Body of pancreas (tissue), 4 donors: ENCODE measurements at regions not wholly inside any gene's neighbourhood (a gene's known extent, or its start where the extent isn't known, plus 50 kb on each side); places are given as distances from the start of the nearest gene placed in this dataset.

Experiments used
- ATAC-seq: fragments of 150-250 bp; one replicate; pipeline ENCODE4 v1.9.1; 2016
- DNase-seq, 4 donors: peaks; one replicate each; pipeline ENCODE4 v3.0.0-alpha.2; 2019
- H3K27ac ChIP-seq, 4 donors: fragments of 200-600 bp; sonication (generic); 1 replicate in 3 of 4; 2 replicates in 1 of 4; pipeline versions ENCODE4 v1.5.1 to v1.6.1; 2016 to 2019; ENCODE audit warnings: mild to moderate bottlenecking in 1 of 4, mixed read lengths in 1 of 4, moderate library complexity in 1 of 4
- H3K27me3 ChIP-seq, 2 donors: fragments of 200-600 bp; sonication (generic); one replicate each; pipeline ENCODE4 v1.6.0; 2016; ENCODE audit warnings: mild to moderate bottlenecking in 1 of 2
- H3K36me3 ChIP-seq, 2 donors: fragments of 200-600 bp; sonication (generic); replicated peaks in 1 of 2; 2 replicates each; pipeline ENCODE4 v1.5.1; 2016; ENCODE audit warnings: low read depth in 2 of 2; ENCODE audit not compliant: insufficient read depth in 1 of 2
- H3K4me1 ChIP-seq: fragments of 200-600 bp; sonication (generic); one replicate; pipeline ENCODE4 v1.6.0; 2016
- H3K4me3 ChIP-seq, 2 donors: fragments of 200-600 bp; sonication (generic); 1 replicate in 1 of 2; 2 replicates in 1 of 2; pipeline ENCODE4 v1.5.1; 2016 to 2019
- H3K9me3 ChIP-seq, 3 donors: fragments of 200-600 bp; sonication (generic); 1 replicate in 2 of 3; 2 replicates in 1 of 3; pipeline ENCODE4 v1.5.1; 2016
- POLR2A ChIP-seq, 3 donors: fragments of 450-650 bp; IDR thresholded peaks; one replicate each; pipeline ENCODE4 v1.6.1; 2016; ENCODE audit warnings: antibody characterized with exemption in 3 of 3, mild to moderate bottlenecking in 2 of 3
- WGBS, 2 donors: methylation state at CpG; one replicate each; pipeline ENCODE4 v1.1.5; 2017; 5-methylcytosine and 5-hydroxymethylcytosine counted together
- intact Hi-C: fragments of 100-400 bp; cut with DNase I; formaldehyde crosslinking; loops from one replicate; pipeline ENCODE4 v1.15.1; 2023
- TF ChIP-seq, protein P1 (sequence below), 7 experiments: fragments of 450-650 bp in 4 of 7; fragments of 200-600 bp in 3 of 7; sonication (generic) in 3 of 7; IDR thresholded peaks; one replicate each; pipeline ENCODE4 v1.5.1; 2016 to 2019; ENCODE audit warnings: antibody characterized with exemption in 7 of 7

DNA sequence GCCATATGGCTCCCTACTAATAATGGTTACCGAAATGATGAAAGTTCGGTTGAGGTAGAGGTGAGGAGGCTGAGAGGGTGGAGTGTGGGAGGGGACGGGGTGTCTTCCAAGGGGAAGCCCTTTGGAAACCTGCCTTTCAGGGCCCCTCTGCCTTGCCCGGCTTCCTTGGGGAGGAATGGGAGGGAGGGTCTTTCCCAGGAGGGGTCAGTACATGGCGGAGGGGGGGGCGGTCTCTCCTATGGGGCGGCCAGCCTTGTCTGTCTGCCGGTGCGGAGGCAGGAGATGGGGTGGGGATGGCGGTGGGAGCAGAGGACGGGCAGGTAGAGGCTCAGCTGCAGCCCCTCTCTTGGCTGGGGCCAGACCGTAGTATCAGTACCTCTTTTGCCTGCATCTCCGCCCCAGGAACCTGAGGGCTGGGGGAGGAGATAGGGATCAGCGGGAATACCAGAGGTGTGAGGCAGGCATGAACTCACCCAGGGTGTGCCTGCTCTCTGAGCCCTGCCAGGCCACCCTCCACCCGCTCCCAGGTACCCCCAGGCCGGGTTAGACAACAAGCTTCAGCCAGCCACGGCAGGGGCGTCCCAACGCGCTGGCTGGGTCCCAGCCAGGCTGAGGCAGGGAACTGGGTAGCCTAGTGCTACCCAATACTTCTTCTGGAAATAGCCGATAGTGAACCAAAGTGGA lies 79.4 kb upstream of the POU3F1 start:
- H3K27me3 ChIP-seq = no peaks in the 10 kb centered on the region
- no peaks in the 10 kb centered on the region for H3K36me3 ChIP-seq
- H3K27ac ChIP-seq = no peak overlapping the region
- DNase-seq (no peak), ATAC-seq (no peak)
- TF ChIP-seq POLR2A (IDR thresholded peaks at IDR 0.05) = no peak
- TF ChIP-seq, protein P1, sequence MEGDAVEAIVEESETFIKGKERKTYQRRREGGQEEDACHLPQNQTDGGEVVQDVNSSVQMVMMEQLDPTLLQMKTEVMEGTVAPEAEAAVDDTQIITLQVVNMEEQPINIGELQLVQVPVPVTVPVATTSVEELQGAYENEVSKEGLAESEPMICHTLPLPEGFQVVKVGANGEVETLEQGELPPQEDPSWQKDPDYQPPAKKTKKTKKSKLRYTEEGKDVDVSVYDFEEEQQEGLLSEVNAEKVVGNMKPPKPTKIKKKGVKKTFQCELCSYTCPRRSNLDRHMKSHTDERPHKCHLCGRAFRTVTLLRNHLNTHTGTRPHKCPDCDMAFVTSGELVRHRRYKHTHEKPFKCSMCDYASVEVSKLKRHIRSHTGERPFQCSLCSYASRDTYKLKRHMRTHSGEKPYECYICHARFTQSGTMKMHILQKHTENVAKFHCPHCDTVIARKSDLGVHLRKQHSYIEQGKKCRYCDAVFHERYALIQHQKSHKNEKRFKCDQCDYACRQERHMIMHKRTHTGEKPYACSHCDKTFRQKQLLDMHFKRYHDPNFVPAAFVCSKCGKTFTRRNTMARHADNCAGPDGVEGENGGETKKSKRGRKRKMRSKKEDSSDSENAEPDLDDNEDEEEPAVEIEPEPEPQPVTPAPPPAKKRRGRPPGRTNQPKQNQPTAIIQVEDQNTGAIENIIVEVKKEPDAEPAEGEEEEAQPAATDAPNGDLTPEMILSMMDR (IDR thresholded peaks at IDR 0.05) = no peak
- H3K4me1 ChIP-seq = no peaks in the 10 kb centered on the region
- H3K4me3 ChIP-seq = no peak overlapping the region
- 67 to 80% methylated on average over 18 to 20 of the region's 21 CpGs for WGBS, 2 donors
- intact Hi-C loops = no loop called here
- H3K9me3 ChIP-seq = no peaks in the 10 kb centered on the region

- ATAC-seq (no peak), DNase-seq (no peak)
- intact Hi-C loops = no loop called here
- Histone ChIP-seq H3K27ac (no peak overlapping the region), H3K36me3 (no peaks in the 10 kb centered on the region), H3K27me3 (no peaks in the 10 kb centered on the region), H3K4me3 (no peak overlapping the region), H3K4me1 (no peaks in the 10 kb centered on the region), H3K9me3 (no peaks in the 10 kb centered on the region)
- TF ChIP-seq, protein P1 (IDR thresholded peaks at IDR 0.05) = no peak
- TF ChIP-seq POLR2A (IDR thresholded peaks at IDR 0.05) = no peak
- WGBS, 2 donors = 81 to 85% methylated on average over 5 of the region's 5 CpGs
These were observed 78.4 kb upstream of the POU3F1 start for GRCh38 chr1:38125016-38125415.

- intact Hi-C loops = no loop called here
- no peak overlapping the region for H3K4me3 ChIP-seq
- ATAC-seq (no peak), DNase-seq (no peak)
- H3K36me3 ChIP-seq = no peaks in the 10 kb centered on the region
- no peak for TF ChIP-seq POLR2A (IDR thresholded peaks at IDR 0.05)
- TF ChIP-seq, protein P1 (IDR thresholded peaks at IDR 0.05) = no peak
- H3K27me3 ChIP-seq = no peaks in the 10 kb centered on the region
- no peaks in the 10 kb centered on the region for H3K9me3 ChIP-seq
- no peaks in the 10 kb centered on the region for H3K4me1 ChIP-seq
- no peak overlapping the region for H3K27ac ChIP-seq
- WGBS, 2 donors = 78 to 81% methylated on average over 16 to 19 of the region's 19 CpGs
These were observed 77.0 kb upstream of the POU3F1 start for GRCh38 chr1:38123356-38124135.

DNA sequence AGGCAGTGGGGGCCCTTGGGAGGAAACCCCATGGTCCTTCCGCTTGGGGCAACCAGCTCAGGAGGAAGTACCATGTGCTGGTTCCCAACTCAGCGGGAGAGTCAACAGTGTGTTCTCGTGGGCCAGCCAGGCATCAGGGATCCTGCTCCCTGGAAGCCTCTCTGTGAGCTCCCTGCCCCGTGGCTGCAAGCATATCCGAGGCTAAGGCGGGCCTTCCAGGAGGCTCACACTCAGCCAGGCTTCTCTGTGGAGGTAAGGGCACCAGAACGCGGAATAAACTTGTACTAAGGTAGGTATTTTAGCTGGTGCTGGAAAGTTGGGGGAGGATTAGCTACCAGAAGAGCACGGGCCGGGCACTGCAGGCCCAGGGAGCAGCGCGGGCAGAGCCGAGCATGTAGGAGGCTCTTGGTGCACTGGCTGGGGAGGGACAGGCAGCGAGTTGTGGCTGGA lies 74.7 kb upstream of the POU3F1 start:
- intact Hi-C loops = no loop called here
- 70 to 84% methylated on average over 5 to 12 of the region's 14 CpGs for WGBS, 2 donors
- H3K4me1 ChIP-seq = no peaks in the 10 kb centered on the region
- no peaks in the 10 kb centered on the region for H3K27me3 ChIP-seq
- no peaks in the 10 kb centered on the region for H3K36me3 ChIP-seq
- H3K27ac ChIP-seq = no peak overlapping the region
- TF ChIP-seq POLR2A (IDR thresholded peaks at IDR 0.05) = no peak
- TF ChIP-seq, protein P1 (IDR thresholded peaks at IDR 0.05) = no peak
- DNase-seq (no peak), ATAC-seq (no peak)
- no peaks in the 10 kb centered on the region for H3K9me3 ChIP-seq
- H3K4me3 ChIP-seq = no peak overlapping the region
